Mesenchymal stem cell (in vitro differentiated cells and primary cell): ENCODE measurements at regions not wholly inside any gene's neighbourhood (a gene's known extent, or its start where the extent isn't known, plus 50 kb on each side); places are given as distances from the start of the nearest gene placed in this dataset.

ENCODE experiments used
- DNase-seq: peaks from one replicate; pipeline ENCODE4 v3.0.0-alpha.2; 2013
- H2AFZ ChIP-seq: one replicate; pipeline ENCODE4 v1.6.1; 2013; ENCODE audit warnings: low read depth, mild to moderate bottlenecking, control low read depth, inconsistent platforms, low read length, moderate library complexity
- H2AK5ac ChIP-seq: 2 replicates; pipeline ENCODE4 v1.6.1; 2013; ENCODE audit warnings: low read length, moderate library complexity, mild to moderate bottlenecking, inconsistent platforms; ENCODE audit not compliant: severe bottlenecking
- H2BK120ac ChIP-seq: one replicate; pipeline ENCODE4 v1.6.1; 2013; ENCODE audit warnings: low read depth, mild to moderate bottlenecking, inconsistent platforms, low read length, moderate library complexity
- H2BK12ac ChIP-seq, 2 experiments: one replicate each; pipeline ENCODE4 v1.6.1; 2013; ENCODE audit warnings: inconsistent platforms in 2 of 2, low read length in 2 of 2, mild to moderate bottlenecking in 2 of 2, moderate library complexity in 2 of 2, control low read depth in 1 of 2
- H2BK15ac ChIP-seq: one replicate; pipeline ENCODE4 v1.6.1; 2013; ENCODE audit warnings: mild to moderate bottlenecking, low read depth, inconsistent platforms; ENCODE audit not compliant: poor library complexity, severe bottlenecking
- H2BK5ac ChIP-seq: 2 replicates; pipeline ENCODE4 v1.6.1; 2013; ENCODE audit warnings: low read depth, mild to moderate bottlenecking, low read length, control low read depth, inconsistent platforms; ENCODE audit not compliant: poor library complexity, severe bottlenecking
- H3K14ac ChIP-seq, 2 experiments: one replicate each; pipeline ENCODE4 v1.6.1; 2013; ENCODE audit warnings: inconsistent platforms in 2 of 2, low read length in 2 of 2, control low read depth in 1 of 2, mild to moderate bottlenecking in 1 of 2, moderate library complexity in 1 of 2
- H3K18ac ChIP-seq, 2 experiments: one replicate each; pipeline ENCODE4 v1.6.1; 2013; ENCODE audit warnings: inconsistent platforms in 2 of 2, low read length in 2 of 2, control low read depth in 1 of 2, low read depth in 1 of 2, mild to moderate bottlenecking in 1 of 2
- H3K23ac ChIP-seq, 2 experiments: one replicate each; pipeline ENCODE4 v1.6.1; 2013; ENCODE audit warnings: inconsistent platforms in 2 of 2, low read length in 2 of 2, mild to moderate bottlenecking in 2 of 2, moderate library complexity in 2 of 2, control low read depth in 1 of 2
- H3K27ac ChIP-seq: 2 replicates; pipeline ENCODE4 v1.5.1; 2013; ENCODE audit warnings: mild to moderate bottlenecking, moderate library complexity, low read length, control low read depth, inconsistent platforms; ENCODE audit not compliant: poor library complexity, severe bottlenecking
- H3K27me3 ChIP-seq, 2 experiments: 2 replicates each; pipeline versions ENCODE4 v1.6.1 to v1.7.0; 2013; ENCODE audit warnings: low read length in 2 of 2, mild to moderate bottlenecking in 2 of 2, moderate library complexity in 2 of 2, control low read depth in 1 of 2, inconsistent platforms in 1 of 2; ENCODE audit not compliant: control insufficient read depth in 1 of 2, insufficient read depth in 1 of 2
- H3K36me3 ChIP-seq, 2 experiments: 2 replicates each; pipeline versions ENCODE4 v1.6.1 to v1.7.0; 2013; ENCODE audit warnings: low read length in 2 of 2, control low read depth in 1 of 2, inconsistent platforms in 1 of 2, low read depth in 1 of 2, mild to moderate bottlenecking in 1 of 2; ENCODE audit not compliant: insufficient read depth in 2 of 2, control insufficient read depth in 1 of 2
- H3K4ac ChIP-seq, 2 experiments: one replicate each; pipeline ENCODE4 v1.6.1; 2013; ENCODE audit warnings: inconsistent platforms in 2 of 2, low read length in 2 of 2, mild to moderate bottlenecking in 2 of 2, moderate library complexity in 2 of 2, control low read depth in 1 of 2, low read depth in 1 of 2
- H3K4me1 ChIP-seq: 2 replicates; pipeline ENCODE4 v1.6.1; 2013; ENCODE audit warnings: low read depth, low read length, control low read depth; ENCODE audit not compliant: control insufficient read depth, insufficient read depth
- H3K4me2 ChIP-seq: 2 replicates; pipeline ENCODE4 v1.6.1; 2013; ENCODE audit warnings: low read length, mild to moderate bottlenecking, inconsistent platforms; ENCODE audit not compliant: poor library complexity, severe bottlenecking
- H3K4me3 ChIP-seq, 2 experiments: 2 replicates each; pipeline versions ENCODE4 v1.5.1 to v1.7.0; 2013; ENCODE audit warnings: low read length in 2 of 2, mild to moderate bottlenecking in 2 of 2, control low read depth in 1 of 2, low read depth in 1 of 2; ENCODE audit not compliant: insufficient read depth in 1 of 2
- H3K79me1 ChIP-seq: replicated peaks from 2 replicates; pipeline ENCODE4 v1.6.1; 2013; ENCODE audit warnings: mild to moderate bottlenecking, control low read depth, low read length, inconsistent platforms; ENCODE audit not compliant: poor library complexity, severe bottlenecking
- H3K9ac ChIP-seq: 2 replicates; pipeline ENCODE4 v1.7.0; 2013; ENCODE audit warnings: mild to moderate bottlenecking, low read length, moderate library complexity
- H3K9me3 ChIP-seq: 2 replicates; pipeline ENCODE4 v1.7.0; 2013; ENCODE audit warnings: mild to moderate bottlenecking, low read length; ENCODE audit not compliant: control insufficient read depth
- H4K8ac ChIP-seq: one replicate; pipeline ENCODE4 v1.6.1; 2013; ENCODE audit warnings: inconsistent platforms, mild to moderate bottlenecking, low read length, moderate library complexity
- H4K91ac ChIP-seq: one replicate; pipeline ENCODE4 v1.6.1; 2013; ENCODE audit warnings: mild to moderate bottlenecking, low read length, inconsistent platforms
- WGBS: methylation state at CpG from one replicate; pipeline ENCODE4 v1.1.7; 2013; ENCODE audit warnings: mixed read lengths; 5-methylcytosine and 5-hydroxymethylcytosine counted together

DNA sequence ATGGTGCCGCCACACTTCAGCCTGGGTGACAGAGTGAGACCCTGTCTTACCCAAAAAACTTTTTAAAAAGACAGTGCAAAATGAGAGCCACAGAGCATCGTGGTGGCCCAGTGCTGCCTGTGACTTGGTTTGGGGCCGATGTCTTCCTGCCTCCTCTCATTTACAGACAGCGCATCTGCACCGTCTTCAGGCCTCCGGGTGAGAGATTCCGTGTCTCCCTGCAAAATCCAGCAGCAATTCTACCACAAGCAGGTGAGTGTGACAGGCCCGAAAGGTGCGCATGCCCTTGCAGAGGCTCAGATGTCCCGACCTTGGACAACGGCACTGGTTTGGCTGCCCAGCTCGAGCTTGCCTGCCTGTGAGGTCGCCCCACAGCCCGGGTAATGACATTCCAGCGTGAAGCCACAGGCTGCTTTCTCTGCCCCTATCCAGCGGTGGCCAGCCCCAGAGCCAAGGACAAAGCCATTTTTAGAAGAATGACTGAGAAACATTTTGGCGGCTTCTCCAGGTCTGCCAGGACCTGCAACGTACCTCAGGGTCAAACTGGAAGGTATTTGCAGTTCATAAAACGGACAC, 70.3 kb upstream of the RFLNA start:
- WGBS: 84% methylated on average over 19 of the region's 19 CpGs
- no peak overlapping the region for H4K91ac ChIP-seq
- H3K9ac ChIP-seq: no peak overlapping the region
- peaks cover 1% of the 10 kb centered on the region for H3K4me1 ChIP-seq
- no peak overlapping the region for H2BK12ac ChIP-seq
- H2AK5ac ChIP-seq: no peak overlapping the region
- H3K14ac ChIP-seq: no peak overlapping the region
- H2BK15ac ChIP-seq: no peak overlapping the region
- H3K18ac ChIP-seq: no peak overlapping the region
- H3K9me3 ChIP-seq: peaks cover 10% of the 10 kb centered on the region
- no peak overlapping the region for H4K8ac ChIP-seq
- no peak overlapping the region for H3K4me2 ChIP-seq
- peaks cover 6 to 42% of the 10 kb centered on the region in 2 experiments for H3K27me3 ChIP-seq
- no peaks in the 10 kb centered on the region for H3K79me1 ChIP-seq
- no peaks in the 10 kb centered on the region for H3K36me3 ChIP-seq
- no peak overlapping the region for H3K23ac ChIP-seq
- H2AFZ ChIP-seq: no peak overlapping the region
- H3K4me3 ChIP-seq: no peak overlapping the region
- no peak overlapping the region for H3K27ac ChIP-seq
- DNase-seq: no peak
- H3K4ac ChIP-seq: no peak overlapping the region
- no peak overlapping the region for H2BK120ac ChIP-seq
- no peak overlapping the region for H2BK5ac ChIP-seq

DNA sequence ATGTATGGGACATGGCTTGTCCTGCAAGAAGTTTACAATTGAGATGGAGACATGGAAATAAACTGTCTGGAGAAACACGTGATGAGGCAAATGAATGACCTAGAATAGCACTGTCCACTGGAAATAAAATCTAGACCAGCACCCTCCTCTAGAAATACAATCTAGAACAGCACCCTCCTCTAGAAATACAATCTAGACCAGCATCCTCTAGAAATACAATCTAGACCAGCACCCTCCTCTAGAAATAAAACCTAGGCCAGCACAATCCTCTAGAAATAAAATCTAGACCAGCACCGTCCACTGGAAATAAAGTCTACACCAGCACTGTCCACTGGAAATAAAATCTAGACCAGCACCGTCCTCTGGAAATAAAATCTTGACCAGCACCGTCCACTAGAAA, 69.2 kb upstream of the RFLNA start:
- Histone ChIP-seq H3K36me3 (no peaks in the 10 kb centered on the region), H3K27ac (no peak overlapping the region), H2BK12ac (no peak overlapping the region), H3K4me2 (no peak overlapping the region), H2AK5ac (no peak overlapping the region), H3K14ac (no peak overlapping the region), H3K4ac (no peak overlapping the region), H2BK5ac (no peak overlapping the region), H4K8ac (no peak overlapping the region), H3K27me3 (peaks cover 6 to 42% of the 10 kb centered on the region in 2 experiments), H2AFZ (no peak overlapping the region), H2BK15ac (no peak overlapping the region), H3K9ac (no peak overlapping the region), H3K9me3 (peaks cover 11% of the 10 kb centered on the region), H3K18ac (no peak overlapping the region), H4K91ac (no peak overlapping the region), H3K4me1 (peaks cover 1% of the 10 kb centered on the region), H3K23ac (no peak overlapping the region), H3K4me3 (no peak overlapping the region), H2BK120ac (no peak overlapping the region), H3K79me1 (no peaks in the 10 kb centered on the region)
- DNase-seq: no peak
- 100% methylated on average over 4 of the region's 4 CpGs for WGBS

DNA sequence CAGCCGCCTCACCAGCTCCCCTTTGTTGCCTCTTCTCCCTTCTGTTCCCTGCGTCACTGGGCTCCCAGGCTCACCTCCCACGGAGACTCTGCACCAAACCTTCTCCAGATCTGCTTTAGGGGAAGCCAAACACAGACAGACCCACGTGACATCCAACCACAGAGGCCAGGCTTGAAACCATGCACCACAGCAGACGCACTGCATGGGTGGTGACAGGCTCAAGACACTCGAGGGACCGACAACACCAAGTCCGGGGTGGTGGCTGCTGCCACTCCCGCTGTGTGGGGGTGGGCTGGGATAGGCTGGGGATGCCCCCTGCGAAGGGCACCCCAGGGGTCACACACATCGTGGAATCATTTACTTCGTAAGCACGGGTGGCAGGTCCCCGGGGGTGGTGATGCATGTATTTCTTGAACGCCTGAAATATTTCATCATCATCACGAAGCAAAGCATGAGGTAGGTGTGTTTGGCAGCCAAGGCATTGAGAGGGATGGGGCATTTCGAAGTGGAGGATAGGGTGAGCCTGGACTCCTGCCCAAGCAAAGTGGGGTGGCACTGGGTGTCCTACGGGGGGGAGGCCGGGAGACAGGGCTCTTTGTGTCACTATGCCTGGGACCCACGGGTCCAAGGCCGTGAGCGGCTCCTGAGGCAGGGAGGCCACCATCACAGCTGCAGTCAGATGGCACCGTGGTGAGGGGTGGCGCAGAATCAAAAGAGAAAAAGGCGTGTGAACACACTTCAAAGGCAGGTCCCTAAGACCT, 66.8 kb upstream of the RFLNA start:
- no peak overlapping the region for H2BK15ac ChIP-seq
- H4K91ac ChIP-seq: no peak overlapping the region
- peaks cover 5% of the 10 kb centered on the region for H3K4me1 ChIP-seq
- H3K4ac ChIP-seq: no peak overlapping the region
- no peak overlapping the region for H3K23ac ChIP-seq
- no peak overlapping the region for H3K9ac ChIP-seq
- no peak overlapping the region for H2BK5ac ChIP-seq
- H4K8ac ChIP-seq: no peak overlapping the region
- H3K36me3 ChIP-seq: no peaks in the 10 kb centered on the region
- no peak overlapping the region for H2BK12ac ChIP-seq
- H3K4me3 ChIP-seq: no peak overlapping the region
- H3K27ac ChIP-seq: no peak overlapping the region
- no peak overlapping the region for H2BK120ac ChIP-seq
- no peak overlapping the region for H2AFZ ChIP-seq
- no peak overlapping the region for H3K14ac ChIP-seq
- no peak for DNase-seq
- H3K18ac ChIP-seq: no peak overlapping the region
- H3K79me1 ChIP-seq: no peaks in the 10 kb centered on the region
- H2AK5ac ChIP-seq: no peak overlapping the region
- peaks cover 19% of the 10 kb centered on the region for H3K9me3 ChIP-seq
- no peak overlapping the region for H3K4me2 ChIP-seq
- peaks cover 6 to 32% of the 10 kb centered on the region in 2 experiments for H3K27me3 ChIP-seq
- WGBS: 91% methylated on average over 25 of the region's 25 CpGs

DNA sequence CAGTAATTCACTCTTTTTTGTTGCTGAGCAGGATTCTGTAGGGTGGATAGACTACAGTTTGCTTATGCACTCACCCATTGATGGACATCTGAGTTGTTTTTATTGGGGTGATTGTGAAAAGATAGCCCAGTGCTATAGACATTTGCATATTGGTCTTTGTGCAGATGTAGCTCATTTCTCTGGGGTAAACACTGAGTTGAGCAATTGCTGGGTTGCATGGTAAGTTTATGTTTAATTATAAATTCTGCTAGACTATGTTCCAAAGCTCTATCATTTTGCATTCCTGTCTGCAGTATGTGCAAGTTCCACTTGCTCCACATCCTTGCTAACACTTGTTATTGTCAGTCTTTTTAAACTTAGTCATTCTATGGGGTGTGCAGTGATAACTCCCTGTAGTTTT, 65.4 kb upstream of the RFLNA start:
- H3K14ac ChIP-seq: no peak overlapping the region
- no peak overlapping the region for H2AK5ac ChIP-seq
- peaks cover 19% of the 10 kb centered on the region for H3K9me3 ChIP-seq
- H3K23ac ChIP-seq: no peak overlapping the region
- no peak overlapping the region for H3K4me2 ChIP-seq
- H3K27me3 ChIP-seq: peaks cover 6 to 25% of the 10 kb centered on the region in 2 experiments
- DNase-seq: no peak
- H3K4me3 ChIP-seq: no peak overlapping the region
- no peak overlapping the region for H3K27ac ChIP-seq
- no peak overlapping the region for H2AFZ ChIP-seq
- no peaks in the 10 kb centered on the region for H3K36me3 ChIP-seq
- no peak overlapping the region for H4K91ac ChIP-seq
- H3K18ac ChIP-seq: no peak overlapping the region
- no peak overlapping the region for H3K9ac ChIP-seq
- H3K4ac ChIP-seq: no peak overlapping the region
- H3K79me1 ChIP-seq: no peaks in the 10 kb centered on the region
- H2BK12ac ChIP-seq: no peak overlapping the region
- H2BK120ac ChIP-seq: no peak overlapping the region
- H4K8ac ChIP-seq: no peak overlapping the region
- H2BK5ac ChIP-seq: no peak overlapping the region
- peaks cover 9% of the 10 kb centered on the region for H3K4me1 ChIP-seq
- no peak overlapping the region for H2BK15ac ChIP-seq
